ENCODE measurements at regions not wholly inside any gene's neighbourhood (a gene's known extent, or its start where the extent isn't known, plus 50 kb on each side); places are given as distances from the start of the nearest gene placed in this dataset.
"Not testable (repeated sequence)": the region's sequence is repeated elsewhere in the genome, so short reads cannot be mapped to it uniquely, and the experiment has no call there.

GRCh38 chr4:107409872-107410271, 310.2 kb downstream of the PAPSS1 start:
- DNase-seq; in situ Hi-C loops (cut with HindIII; ENCODE audit: low pct_ligation_motif_present, low pct_unique_long_range_greater_than_20kb, low sequenced_read_pairs): not testable (repeated sequence)

- DNase-seq, result no peak
These were observed 311.1 kb downstream of the PAPSS1 start for GRCh38 chr4:107408968-107409367.

DNA sequence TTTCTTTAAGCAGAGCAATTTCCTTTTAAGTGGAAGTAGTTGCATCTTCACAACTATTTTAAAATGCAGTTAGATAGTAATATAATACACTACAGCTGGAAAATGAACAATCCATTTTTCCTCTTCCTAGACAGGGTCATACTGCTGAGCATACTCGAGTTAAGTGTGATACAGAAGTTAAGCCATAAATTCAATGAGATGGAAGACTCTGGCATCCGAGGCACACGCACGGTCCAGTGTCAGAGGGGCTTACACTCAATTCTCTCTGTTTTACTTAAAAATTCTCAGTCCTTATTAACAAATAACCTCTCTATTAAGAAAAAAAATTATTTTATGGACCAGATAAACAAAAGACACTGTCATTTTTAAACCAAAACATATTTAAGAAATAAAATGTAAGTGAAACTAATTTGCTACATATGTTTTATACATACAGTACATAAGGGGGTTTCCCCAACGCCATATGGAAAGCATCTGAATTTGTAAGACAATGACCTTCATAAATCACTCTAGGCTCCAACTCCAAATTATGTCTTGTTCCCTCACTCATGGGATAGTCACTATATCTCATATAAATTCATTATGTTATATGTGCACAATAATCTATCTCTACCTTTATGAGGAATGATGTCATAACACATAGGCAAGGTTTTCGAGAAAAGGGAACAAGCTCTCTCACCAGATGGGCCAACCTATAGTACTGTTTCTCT, 315.3 kb downstream of the PAPSS1 start:
- in situ Hi-C loops (cut with HindIII; ENCODE audit: low pct_ligation_motif_present, low pct_unique_long_range_greater_than_20kb, low sequenced_read_pairs), result no loop called here
- DNase-seq, result no peak

More at GRCh38 chr4:107408968-107409367, 311.1 kb downstream of the PAPSS1 start:
- in situ Hi-C loops (cut with HindIII; ENCODE audit: low pct_ligation_motif_present, low pct_unique_long_range_greater_than_20kb, low sequenced_read_pairs), result no loop called here

- DNase-seq, result no peak
- in situ Hi-C loops (cut with HindIII; ENCODE audit: low pct_ligation_motif_present, low pct_unique_long_range_greater_than_20kb, low sequenced_read_pairs), result no loop called here
These were observed 317.7 kb downstream of the PAPSS1 start for GRCh38 chr4:107402291-107402690.

DNA sequence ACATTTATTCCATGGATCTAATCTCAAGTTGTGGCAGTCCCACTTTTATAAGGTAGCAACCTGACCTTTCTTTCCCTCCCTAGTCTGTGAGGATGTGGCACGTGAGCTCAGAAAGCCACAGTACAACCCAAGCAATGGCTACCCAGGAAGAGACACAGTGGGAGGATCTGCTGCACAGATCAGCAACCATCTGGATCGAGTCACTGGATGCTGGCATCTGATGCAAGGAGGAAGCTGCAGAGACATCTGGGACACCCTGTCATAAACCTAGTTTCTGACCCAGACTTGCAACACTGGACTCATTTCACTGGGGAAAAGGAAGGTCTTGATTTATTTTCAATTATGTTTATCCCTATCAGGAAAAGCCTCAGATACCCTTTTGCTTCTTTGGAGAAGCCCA, 327.1 kb downstream of the PAPSS1 start:
- DNase-seq, result no peak
- in situ Hi-C loops (cut with HindIII; ENCODE audit: low pct_ligation_motif_present, low pct_unique_long_range_greater_than_20kb, low sequenced_read_pairs), result no loop called here

GRCh38 chr4:107392380-107392779, 327.7 kb downstream of the PAPSS1 start:
- DNase-seq, result no peak
- in situ Hi-C loops (cut with HindIII; ENCODE audit: low pct_ligation_motif_present, low pct_unique_long_range_greater_than_20kb, low sequenced_read_pairs), result no loop called here

GRCh38 chr4:107391630-107392028, 328.4 kb downstream of the PAPSS1 start:
- DNase-seq, result no peak
- in situ Hi-C loops (cut with HindIII; ENCODE audit: low pct_ligation_motif_present, low pct_unique_long_range_greater_than_20kb, low sequenced_read_pairs), result no loop called here

DNA sequence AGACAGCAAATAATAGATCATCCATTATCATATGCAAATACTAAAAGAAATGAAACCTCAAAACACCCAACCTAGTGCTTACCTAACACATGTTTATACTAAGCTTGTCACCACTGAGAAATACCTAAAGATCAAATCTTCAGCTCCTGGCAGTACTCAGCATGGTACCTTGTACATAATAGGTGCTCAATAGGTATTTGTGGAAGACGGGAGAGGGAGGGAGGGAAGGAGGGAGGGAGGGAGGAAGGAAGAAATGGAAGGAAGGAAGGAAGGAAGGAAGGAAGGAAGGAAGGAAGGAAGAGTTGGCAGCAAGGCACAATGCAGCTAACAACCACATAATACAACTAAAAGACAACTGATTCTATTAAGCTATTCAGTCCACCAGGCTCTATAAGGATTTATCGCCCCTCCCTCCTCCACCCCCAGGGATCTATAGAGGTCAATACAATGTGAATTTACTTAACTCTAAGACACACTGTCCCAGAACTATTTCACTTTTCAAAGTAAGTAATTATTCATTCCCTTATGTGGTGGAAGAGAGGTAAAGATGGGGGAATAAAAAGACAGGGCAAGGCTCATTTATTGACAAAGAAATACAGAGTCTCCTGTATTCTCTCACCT, 328.9 kb downstream of the PAPSS1 start:
- in situ Hi-C loops (cut with HindIII; ENCODE audit: low pct_ligation_motif_present, low pct_unique_long_range_greater_than_20kb, low sequenced_read_pairs), result no loop called here
- no peak for DNase-seq

- in situ Hi-C loops (cut with HindIII; ENCODE audit: low pct_ligation_motif_present, low pct_unique_long_range_greater_than_20kb, low sequenced_read_pairs), result no loop called here
- DNase-seq, result no peak
These were observed 330.1 kb downstream of the PAPSS1 start for GRCh38 chr4:107389965-107390364.

- in situ Hi-C loops (cut with HindIII; ENCODE audit: low pct_ligation_motif_present, low pct_unique_long_range_greater_than_20kb, low sequenced_read_pairs), result no loop called here
These were observed 331.2 kb downstream of the PAPSS1 start for GRCh38 chr4:107388736-107389274.

DNA sequence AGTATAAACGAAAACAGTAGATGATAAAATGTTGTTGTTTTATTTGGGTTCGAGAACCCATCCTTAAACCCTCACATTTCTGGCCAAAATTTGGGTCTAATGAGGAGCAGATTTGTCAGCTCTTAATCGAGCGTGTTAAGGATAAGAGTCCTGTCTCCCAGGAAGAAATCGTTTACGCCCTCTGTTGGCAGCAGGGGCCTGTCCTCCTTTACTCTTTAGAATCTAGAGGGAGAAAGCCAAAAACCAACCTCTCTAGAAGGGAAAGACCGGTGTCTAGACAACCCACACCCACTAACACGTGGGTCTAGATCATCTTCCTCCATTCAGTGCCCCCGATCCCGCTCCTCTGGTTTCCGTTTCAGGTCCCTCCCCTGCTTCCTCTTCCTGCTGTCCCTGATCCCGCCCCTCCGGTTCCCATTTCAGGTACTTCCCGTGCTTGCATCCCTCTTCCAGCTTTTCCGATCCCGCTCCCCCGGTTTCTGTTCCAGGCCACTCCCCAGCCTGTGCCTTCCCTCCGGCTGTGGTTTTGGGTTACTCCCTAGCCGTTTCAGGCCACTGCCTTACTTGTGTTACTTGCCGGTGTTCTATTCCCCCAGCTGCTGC, 339.1 kb downstream of the PAPSS1 start:
- in situ Hi-C loops (cut with HindIII; ENCODE audit: low pct_ligation_motif_present, low pct_unique_long_range_greater_than_20kb, low sequenced_read_pairs), result no loop called here
- no peak for DNase-seq

More at GRCh38 chr4:107388736-107389274, 331.2 kb downstream of the PAPSS1 start:
- DNase-seq, result no peak

GRCh38 chr4:107380190-107380589, 339.8 kb downstream of the PAPSS1 start:
- no peak for DNase-seq
- in situ Hi-C loops (cut with HindIII; ENCODE audit: low pct_ligation_motif_present, low pct_unique_long_range_greater_than_20kb, low sequenced_read_pairs), result no loop called here

DNA sequence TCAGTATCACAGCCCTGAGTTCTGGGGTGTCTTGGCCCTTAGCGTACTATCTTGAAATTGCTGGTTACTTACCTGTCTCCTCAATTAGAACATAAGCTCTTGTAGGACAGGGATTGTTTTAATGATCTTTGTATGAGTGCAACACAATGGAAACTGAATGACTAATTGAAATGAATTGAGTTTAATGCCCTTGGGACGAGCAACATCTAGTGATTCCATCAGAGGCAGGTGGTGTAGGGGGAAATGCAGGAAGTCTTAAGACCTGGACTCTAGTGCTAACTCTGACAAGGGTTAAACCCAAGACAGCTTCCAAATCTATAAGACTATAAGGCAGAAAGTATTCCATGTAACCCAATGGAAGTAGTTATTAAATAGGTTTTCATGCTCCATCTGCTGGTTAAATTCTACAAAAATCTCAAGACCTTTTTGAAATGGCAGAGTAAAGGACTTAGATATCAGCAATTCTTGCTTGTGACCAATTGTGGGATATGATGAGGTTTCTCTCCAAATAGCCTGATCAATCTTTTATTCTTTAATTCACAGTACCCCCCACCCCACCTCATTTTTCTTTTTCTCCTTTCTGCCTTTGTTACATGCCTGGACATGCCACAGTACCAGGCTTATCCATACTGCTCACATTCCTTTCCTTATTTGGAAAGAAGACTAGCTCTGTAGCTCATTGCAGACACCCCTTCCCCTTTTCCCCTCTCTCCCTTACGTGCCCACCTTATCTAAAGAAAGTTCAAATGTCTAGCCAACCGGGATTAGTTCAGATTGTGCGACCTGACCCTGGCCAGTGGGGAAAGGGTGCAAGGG, 340.8 kb downstream of the PAPSS1 start:
- DNase-seq, result peak; percentile 19
- in situ Hi-C loops (cut with HindIII; ENCODE audit: low pct_ligation_motif_present, low pct_unique_long_range_greater_than_20kb, low sequenced_read_pairs), result no loop called here

- in situ Hi-C loops (cut with HindIII; ENCODE audit: low pct_ligation_motif_present, low pct_unique_long_range_greater_than_20kb, low sequenced_read_pairs), result no loop called here
These were observed 340.2 kb upstream of the DKK2 start for GRCh38 chr4:107376293-107376692.

DNA sequence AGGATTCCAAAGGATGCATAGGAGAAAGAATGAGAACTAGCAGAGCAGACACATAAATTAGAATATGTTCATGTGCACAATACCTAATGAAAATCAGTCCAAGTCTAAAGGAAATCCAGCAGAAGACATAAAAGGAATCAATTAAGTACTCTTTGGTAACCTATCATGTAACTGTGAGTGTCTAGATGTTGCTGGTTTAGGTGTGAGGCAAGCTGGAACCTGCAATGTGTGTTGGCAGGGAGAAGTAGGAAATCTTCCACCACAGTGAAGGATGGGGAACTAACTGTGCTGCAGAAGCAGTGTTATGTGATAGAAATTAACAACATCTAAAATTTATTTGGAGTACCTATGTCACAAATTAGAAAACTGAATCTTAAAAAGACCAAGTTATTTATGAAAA, 330.8 kb upstream of the DKK2 start:
- no peak for DNase-seq
- in situ Hi-C loops (cut with HindIII; ENCODE audit: low pct_ligation_motif_present, low pct_unique_long_range_greater_than_20kb, low sequenced_read_pairs), result no loop called here

More at GRCh38 chr4:107376293-107376692, 340.2 kb upstream of the DKK2 start:
- no peak for DNase-seq

- in situ Hi-C loops (cut with HindIII; ENCODE audit: low pct_ligation_motif_present, low pct_unique_long_range_greater_than_20kb, low sequenced_read_pairs), result no loop called here
- no peak for DNase-seq
These were observed 330.1 kb upstream of the DKK2 start for GRCh38 chr4:107366016-107366735.

DNA sequence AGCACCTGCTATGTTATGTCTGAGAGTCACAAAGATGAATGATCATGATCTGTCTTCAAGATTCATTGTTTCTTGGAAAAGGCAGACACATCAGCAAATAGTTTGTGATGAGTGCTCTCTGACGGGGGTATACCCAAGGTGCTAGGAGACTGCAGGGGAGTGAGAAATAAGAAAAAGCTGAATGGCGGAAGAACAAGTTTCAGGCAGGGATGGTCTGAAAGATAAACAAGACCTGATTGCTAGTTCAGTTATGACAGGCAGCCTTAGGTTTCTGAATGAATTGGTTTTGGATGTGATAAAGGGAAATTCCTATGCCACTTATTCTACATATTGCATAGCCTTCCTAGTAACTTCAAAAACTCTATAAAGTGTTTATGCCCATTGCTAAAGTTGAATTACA, 327.0 kb upstream of the DKK2 start:
- in situ Hi-C loops (cut with HindIII; ENCODE audit: low pct_ligation_motif_present, low pct_unique_long_range_greater_than_20kb, low sequenced_read_pairs), result no loop called here

DNA sequence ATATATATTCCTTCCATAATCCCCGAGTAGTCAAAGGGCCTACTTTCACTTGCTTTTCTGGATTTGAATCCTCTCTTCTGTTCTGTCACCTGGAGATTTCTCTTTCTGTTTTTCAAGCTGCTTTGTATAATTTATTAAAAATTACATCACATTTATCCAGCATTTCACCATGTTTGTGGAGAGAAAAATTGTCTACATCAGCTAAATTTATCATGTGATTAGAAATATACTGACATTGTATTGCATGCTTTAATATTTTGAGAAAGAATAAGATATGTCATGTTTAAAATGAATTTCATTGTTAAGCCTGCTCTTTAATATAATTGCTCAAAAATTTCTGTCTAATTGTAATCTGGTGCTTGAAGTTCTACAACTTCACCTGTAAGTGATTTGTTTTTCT, 323.1 kb upstream of the DKK2 start:
- in situ Hi-C loops (cut with HindIII; ENCODE audit: low pct_ligation_motif_present, low pct_unique_long_range_greater_than_20kb, low sequenced_read_pairs), result no loop called here
- no peak for DNase-seq

More for the DNA sequence above, 327.0 kb upstream of the DKK2 start:
- DNase-seq, result no peak

Data from ACHN (cell line).